NOMO-1 treated with DMSO at 0.1 percent for 48 hours (cell line): ENCODE measurements at regions not wholly inside any gene's neighbourhood (a gene's known extent, or its start where the extent isn't known, plus 50 kb on each side); places are given as distances from the start of the nearest gene placed in this dataset.

Experiments
- DNase-seq: peaks from one replicate; lab custom pipeline; 2025; ENCODE audit not compliant: unreplicated experiment; lab: John Stamatoyannopoulos, UW

DNA sequence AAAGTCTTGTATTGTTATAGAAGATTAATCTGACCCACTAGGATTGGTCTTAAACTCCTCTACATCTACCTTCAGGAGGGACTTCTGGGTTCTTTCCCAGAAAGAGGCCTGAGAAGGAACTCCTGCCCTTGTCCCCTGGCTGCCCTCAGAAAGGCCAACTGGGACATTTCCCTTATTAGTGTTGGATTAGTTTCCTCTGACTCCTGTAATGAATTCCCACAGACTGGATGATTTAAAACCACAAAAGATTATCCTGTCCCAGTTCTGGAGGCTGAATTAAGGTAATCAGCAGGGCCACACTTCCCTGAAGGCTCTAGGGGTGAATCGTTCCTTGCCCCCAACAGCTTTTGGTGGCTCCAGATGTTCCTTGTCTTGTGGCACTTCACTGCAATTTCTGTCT lies 102.8 kb upstream of the NMNAT3 start:
- DNase-seq = no peak

- no peak for DNase-seq
Measured at GRCh38 chr3:139778682-139779233, 101.0 kb upstream of the NMNAT3 start.

DNA sequence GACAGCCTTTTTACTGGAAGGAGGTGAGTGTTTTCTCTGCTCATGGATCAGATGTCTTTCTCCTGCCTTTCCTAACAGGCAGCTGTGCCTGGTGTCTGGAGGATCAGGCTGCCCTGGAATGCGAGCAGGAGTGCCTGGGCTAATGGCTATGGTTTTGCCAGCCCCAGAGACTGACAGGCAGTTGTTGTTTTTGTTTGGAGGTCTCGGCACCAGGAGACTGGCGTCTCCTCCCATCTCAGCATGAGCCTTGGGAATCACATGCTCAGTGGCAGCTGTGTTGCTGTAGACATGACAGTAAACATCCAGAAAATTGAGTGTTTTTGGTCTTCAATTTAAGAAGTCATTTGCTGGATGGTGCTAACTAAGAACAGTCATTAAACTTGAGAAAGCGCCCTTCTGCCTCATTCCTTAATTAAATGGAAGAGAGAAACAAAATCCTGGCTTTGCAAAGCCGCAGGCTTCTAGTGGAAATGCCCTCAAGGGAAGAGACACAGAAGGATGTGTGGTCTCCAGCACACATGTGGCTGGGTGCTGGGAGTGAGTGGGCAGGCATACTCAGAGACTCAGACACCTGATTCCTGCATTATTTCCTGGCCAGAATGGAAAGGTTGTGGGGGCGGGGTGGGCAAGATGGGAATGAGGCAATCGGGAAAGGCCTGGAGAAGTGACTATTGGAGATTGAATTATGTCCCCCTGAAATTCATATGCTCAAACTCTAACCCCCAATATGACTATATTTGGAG lies 97.0 kb upstream of the NMNAT3 start:
- DNase-seq = no peak

DNA sequence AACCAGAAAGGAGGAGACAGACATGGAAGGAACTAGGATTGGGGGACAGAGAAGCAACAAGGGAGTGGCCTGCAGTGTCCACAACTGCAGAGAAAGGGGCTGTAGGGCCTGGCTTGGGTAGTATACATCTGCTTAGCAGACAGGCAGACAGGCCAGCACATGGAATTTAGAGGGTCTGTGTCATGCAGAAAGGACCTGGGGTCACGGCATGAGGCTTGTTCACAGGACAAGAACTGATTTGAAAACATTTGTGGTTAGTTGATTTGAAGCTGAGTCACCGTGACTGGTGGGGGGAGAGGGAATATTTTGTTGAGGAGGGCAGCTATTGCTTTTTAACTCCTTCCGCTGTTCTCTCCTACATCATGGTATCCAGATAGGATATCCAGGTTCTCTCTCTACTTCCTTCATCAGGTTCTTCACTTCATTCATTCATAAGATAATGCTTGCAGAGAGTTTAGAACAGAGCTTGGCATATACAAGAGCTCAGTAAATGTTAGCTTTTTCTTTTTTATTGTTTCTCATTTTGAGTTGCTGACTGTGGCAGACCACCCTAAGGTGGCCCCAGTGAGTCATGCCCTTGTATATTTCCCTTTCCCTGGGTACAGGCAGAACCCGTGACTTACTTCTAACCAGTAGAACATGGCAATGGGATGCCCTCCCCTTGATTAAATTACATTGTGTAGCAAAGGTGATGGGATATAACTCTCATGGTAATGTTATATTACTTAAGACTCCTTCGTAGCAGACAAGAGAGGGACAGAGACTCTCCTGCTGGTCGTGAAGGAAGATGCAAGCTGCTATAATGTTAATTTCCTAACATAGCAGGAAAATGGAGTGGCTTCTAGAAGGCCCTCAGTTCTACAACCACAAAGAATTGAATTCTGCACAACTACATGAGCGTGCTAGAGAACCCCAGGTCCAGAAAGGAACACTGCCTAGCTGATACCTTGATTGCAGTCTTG lies 95.0 kb upstream of the NMNAT3 start:
- peak; percentile 36 for DNase-seq

DNA sequence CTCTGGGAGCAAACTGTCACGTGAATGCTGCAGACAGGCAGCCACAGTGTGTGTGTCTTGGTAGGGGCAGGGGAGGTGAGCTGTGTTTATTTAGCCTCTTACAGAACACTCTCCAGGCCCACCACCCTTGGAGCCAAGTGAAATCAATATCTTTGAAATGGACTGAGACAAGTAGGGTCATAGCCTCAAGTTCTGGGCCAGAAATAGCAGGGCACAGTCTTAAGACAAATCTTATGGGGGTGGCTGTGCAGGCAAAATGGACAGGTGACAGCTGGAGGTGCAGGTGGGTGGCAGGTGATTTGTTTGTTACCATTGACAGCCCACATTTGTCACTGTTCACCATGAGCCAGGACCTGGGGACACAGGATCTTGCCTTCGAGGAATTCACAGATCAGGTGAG lies 93.6 kb upstream of the NMNAT3 start:
- no peak for DNase-seq

DNA sequence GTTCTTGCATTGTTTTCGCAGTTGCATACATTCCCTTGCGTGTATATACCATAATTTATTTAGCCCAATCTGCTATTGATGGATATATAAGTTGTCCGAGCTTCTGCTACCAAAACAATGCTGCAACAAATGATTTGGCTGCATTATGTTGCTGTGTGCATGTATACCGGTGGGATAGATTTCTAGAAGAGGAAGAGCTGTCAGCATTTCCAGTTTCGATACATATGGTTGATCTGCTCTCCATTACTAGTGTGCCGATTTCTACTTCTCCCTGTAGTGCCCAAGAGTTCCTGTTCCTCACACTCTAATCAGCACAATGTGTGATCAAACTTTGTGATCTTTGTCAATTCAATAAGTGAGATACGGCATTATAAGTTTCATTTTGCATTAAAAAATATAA lies 92.8 kb upstream of the NMNAT3 start:
- DNase-seq = peak; percentile 81

DNA sequence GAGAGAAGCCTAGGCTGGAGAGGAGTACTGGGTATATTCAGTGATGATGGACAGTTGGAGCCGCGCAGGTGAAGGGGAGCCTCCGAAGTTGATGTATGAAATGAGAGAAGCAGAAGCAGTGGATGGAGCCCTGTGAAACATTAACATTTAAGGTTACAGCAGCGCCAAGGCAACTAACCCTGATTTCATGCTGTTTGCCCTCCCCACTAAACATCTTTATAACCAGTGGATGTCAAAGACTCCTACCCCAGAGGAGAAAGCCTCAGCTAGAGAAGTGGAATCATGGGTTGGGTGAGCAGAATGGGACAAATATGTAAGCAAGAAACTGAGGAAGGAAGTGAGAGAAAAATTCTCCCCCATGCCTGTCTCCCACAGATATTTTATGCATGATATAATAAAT lies 92.0 kb upstream of the NMNAT3 start:
- no peak for DNase-seq

DNA sequence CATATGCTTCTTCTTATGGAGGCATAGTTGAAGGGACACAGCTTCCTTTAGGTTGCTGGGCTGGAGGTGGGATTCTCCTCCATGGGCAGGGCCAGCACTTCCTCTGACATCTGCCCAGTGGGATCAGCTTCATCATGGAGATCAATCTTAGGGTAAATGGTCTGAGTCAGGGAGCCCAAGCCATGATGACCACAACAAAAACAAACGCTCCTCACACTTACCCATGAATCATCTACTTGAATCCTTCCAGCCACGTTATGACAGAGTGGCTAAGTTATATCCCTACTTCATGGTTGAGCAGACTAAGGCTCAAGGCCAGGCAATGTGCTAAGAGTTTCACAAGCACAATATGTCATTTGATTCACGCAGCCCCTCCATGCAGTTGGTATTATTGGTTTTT lies 87.2 kb upstream of the NMNAT3 start:
- DNase-seq = no peak

DNA sequence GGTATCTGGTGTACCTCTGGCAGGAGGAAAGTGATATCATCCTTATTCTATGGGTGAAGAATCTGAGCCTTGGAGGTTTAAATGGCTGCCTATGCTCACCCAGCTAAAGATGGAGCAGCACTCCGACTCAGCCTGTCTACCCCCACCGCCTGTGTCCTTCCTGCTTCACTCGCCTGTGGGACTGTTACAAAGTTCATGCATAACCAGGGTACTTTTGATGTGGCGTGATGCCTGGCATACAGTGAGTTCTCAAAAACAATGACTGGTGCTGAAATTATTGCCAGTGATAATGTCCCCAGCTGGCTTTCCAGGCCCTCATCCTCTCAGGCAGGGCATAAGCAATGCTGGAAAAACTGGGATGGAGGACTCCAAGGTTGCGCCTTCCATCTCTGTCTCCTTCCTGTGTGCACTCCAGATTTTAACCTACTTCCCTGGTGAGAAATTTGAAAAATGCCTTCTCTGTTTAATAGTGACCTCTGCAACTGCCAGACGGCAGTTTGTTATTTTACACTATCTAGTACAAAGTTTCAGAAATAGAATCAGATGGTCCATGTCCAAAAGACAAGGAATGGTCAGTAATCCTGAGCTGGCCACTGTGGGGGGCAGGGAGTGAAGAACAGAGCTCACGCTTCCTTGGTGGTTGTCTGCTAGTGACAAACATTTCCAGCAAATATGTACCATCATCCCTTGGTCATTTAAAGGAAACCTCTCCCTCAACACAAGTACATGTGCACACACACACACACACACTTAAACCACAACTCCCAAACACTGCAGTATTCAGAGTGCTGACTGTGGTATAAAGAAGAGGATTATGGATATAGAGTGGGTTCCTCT lies 86.5 kb upstream of the NMNAT3 start:
- no peak for DNase-seq

DNA sequence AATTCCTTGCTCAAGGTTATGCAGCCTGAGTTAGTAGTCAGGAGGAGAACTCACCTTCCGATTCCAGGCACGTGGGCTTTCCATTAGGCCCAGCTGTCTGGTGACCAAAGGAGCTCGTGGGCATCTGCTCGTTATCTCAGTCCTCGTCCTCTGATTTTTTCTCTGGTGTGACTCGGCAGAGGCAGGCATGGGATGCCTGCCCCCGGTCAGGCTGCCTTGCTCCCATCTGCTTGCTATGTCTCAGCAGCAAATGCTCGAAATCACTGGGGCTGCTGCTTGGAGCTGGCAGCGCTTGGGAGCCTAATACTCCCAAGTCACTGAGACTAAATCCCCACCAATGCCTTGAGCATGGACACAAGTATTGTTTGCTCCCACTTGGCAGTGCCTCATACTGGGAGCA lies 84.5 kb upstream of the NMNAT3 start:
- DNase-seq = no peak

DNA sequence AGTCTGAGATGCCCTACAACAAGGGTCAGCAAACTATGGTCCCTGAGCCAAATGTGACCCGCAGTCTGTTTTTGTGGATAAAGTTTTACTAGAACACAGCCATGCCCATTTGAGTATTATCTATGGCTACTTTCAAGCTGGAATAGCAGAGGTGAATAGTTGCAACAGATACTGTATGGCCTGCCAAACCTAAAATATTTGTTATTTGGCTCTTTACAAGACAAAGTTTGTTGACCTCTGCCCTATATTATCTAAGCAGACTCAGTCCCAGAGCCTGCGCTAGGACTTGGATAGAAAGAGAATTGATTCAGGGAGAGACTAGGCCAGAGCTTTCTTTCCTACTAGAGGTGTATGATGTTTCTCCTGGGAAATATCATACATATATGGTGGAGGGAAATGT lies 81.7 kb upstream of the NMNAT3 start:
- DNase-seq = no peak

- no peak for DNase-seq
Measured at GRCh38 chr3:139758654-139759291, 81.0 kb upstream of the NMNAT3 start.

DNA sequence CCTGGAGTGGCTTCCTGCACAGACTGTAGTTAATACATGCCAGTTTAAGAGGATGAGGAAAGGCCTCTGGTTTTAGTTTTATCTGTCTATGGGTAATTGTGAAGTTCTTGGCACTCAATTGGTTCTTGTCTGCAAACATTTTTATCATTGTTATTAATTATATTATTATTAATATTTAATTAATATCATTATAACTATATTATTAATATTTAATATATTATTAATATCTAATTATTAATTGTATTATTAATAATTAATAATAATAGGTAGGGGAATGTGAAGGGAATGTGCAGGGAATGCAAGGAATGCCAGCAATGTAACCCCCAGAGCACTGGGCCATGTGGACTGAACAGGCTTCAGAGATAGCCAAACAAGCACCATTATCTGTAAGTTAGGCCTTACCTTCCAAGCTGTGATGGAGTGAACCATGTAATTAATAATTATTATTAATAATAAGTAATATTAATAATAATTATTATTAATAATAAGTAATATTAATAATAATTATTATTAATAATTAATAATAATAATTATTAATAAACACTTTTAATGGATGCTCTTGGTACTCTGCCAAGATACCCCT lies 79.8 kb upstream of the NMNAT3 start:
- DNase-seq = no peak

DNA sequence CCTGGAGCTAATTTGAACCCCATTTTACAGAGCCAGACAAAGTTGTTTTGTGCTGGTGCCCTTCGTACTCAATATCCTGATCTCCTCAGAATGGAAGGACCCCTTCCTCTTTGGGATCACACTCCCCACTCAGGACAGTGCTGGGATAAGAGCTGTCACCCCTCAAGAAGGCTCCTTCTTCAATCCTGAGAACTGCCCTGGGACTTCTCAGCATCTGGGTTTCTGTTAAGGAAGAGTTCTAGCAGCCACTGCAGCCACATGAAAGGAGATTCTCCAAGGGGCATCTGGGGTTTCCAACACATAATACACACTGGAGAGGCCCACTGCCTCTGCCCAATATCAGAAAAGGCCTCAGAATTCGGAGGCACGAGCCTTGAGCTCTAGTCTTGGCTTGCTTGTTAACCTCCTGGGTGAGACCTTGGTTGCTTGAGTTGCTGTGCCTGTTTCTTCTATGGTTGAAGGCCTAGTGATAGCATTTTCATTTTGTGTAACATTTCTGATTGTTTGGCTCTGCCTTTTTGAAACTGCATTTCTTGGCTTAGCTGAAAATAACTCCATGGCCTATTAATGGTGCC lies 78.8 kb upstream of the NMNAT3 start:
- DNase-seq = no peak

- DNase-seq = no peak
Measured at GRCh38 chr3:139755551-139755950, 77.8 kb upstream of the NMNAT3 start.

GRCh38 chr3:139751789-139752188 lies 74.0 kb upstream of the NMNAT3 start:
- DNase-seq = no peak

DNA sequence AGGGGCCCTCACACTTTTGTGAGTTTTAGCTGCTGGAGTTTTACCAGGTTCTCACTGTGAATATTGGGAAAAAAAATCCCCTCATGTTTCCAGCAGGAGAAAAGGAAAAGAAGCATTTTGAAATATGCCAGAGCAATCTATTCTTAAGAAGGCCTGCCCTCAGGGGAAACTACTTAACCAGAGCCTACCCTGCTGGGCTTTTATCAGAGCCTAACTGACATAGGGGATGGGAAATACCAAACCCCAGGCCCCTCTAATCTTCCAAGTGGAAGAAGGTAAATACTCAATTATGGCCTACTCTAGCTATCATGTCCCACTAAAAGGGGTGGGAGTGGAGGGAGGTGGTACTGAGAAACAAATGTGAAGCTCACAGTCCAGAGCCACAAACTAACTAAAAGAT lies 68.7 kb upstream of the NMNAT3 start:
- DNase-seq = no peak

DNA sequence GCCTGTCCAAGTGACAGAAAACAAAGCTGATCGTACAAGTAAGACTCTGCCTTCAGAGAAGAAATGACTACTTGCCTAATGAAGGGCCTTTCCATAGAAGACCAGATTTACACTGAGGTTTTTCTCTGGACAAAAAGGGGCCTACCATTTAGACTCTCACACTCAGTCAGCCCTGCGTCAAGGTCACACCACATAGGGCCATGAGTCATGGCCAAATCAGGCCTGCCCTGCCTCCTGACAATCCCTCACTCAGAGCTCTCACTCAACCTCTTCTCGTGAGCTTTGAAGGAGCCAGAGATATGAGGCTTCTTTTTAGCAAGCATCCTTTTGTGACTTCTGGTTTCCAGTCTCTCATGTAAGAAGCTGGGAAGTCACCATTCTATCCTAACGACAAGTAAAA lies 68.1 kb upstream of the NMNAT3 start:
- DNase-seq = no peak

DNA sequence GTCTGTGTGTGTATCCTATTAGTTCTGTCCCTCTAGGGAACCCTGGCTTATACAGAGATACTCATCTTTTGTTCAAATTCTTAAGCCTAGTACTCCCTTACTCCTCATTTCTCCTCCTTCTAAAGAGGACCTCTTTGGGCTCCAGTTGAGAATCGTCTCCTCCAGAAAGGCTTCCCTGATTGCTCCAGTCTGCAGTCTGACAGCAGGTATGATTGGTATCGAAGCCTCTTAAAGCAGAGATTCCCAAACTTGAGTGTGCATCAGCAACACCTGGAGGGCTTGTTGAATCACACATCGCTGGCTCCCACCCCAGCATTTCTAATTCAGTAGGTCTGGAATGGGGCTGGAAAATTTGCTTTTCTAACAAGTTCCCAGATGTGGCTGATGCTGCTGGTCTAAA lies 60.9 kb upstream of the NMNAT3 start:
- DNase-seq = no peak
